GM19372 (cell line): ENCODE measurements at regions not wholly inside any gene's neighbourhood (a gene's known extent, or its start where the extent isn't known, plus 50 kb on each side); places are given as distances from the start of the nearest gene placed in this dataset.

ENCODE experiments used
- ATAC-seq: cut with Tn5 transposase; IDR thresholded peaks from one replicate; pipeline ENCODE4 v1.9.1; 2021; ENCODE audit warnings: mild to moderate bottlenecking, low read depth, moderate library complexity; ENCODE audit not compliant: unreplicated experiment

DNA sequence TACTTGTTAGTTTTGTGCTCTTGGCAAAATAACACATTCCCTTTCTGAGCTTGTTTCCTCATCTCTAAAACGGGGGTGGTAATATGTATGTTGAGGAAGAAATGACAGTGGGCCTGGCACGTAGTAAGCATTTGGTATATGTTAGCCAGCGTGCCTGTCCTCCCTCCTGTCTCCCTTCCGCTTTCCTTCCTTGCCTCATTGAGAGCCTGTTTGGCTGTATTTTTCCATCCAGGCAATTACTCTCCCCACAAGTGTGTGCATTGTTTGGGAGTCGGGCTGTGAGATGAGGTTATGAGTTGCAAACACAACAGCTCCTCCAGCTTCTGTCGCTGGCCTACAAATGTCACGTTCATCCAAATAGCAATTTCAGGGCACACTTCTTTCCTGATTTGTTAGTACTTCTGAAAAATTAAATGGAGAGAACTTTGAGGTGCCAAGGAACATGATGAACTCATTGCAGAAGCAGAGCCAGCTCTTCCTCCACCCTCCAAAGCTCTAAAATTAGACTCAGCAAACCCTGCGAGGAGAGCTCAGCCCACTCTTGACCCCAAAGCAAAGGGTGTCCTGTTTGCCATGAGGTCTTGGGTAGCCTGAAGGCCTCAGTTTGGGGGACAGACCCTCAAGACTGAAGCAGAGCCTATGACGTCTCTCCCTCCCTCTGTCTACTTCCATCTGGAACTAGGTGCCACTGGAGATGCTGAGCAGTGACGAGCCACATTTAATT lies 50.7 kb upstream of the TOX2 start:
- no peak for ATAC-seq

DNA sequence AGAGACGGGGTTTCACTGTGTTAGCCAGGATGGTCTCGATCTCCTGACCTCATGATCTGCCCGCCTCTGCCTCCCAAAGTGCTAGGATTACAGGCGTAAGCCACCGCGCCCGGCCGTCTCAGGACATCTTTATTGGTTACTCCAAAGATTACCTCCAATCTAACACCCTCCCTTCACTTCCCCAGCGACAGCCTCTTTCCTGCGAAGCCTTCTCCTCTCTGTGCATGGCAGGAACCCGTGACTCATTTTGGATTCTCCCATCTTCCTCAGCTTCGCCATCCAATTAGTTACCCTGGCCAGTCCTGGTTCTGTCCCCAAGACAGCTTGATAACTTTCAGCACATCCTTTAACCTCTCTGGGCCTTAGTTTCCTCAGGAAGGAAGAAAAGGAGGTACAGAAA lies 51.3 kb upstream of the TOX2 start:
- no peak for ATAC-seq

- ATAC-seq: no peak
These were observed 52.2 kb upstream of the TOX2 start for GRCh38 chr20:43862438-43862837.

GRCh38 chr20:43859994-43860393 lies 54.7 kb upstream of the TOX2 start:
- ATAC-seq: no peak

- no peak for ATAC-seq
These were observed 56.7 kb upstream of the TOX2 start for GRCh38 chr20:43857932-43858331.

DNA sequence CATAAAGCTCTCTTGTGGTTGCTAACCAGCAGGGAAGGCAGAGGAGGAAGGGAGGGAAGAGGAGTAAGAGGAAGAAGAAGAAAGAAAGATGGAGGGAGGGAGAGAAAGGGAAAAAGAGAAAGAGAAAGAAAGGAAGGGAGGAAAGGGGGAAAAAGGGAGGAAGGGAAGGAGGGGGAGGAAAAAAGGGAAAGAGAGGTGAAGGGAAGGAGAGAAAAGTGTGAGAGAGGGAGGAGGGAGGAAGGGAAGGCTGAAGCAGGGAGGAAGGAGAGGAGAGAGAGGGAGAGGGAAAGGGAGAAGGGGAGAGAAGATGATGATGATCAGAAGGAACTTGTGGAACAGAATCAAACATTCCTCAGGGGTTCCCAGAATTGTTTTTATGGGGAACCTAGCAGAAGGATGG lies 57.5 kb upstream of the TOX2 start:
- ATAC-seq: no peak

GRCh38 chr20:43855803-43856202 lies 58.8 kb upstream of the TOX2 start:
- no peak for ATAC-seq

GRCh38 chr20:43853918-43854317 lies 60.7 kb upstream of the TOX2 start:
- ATAC-seq: no peak

- no peak for ATAC-seq
These were observed 61.4 kb upstream of the TOX2 start for GRCh38 chr20:43853174-43853803.

DNA sequence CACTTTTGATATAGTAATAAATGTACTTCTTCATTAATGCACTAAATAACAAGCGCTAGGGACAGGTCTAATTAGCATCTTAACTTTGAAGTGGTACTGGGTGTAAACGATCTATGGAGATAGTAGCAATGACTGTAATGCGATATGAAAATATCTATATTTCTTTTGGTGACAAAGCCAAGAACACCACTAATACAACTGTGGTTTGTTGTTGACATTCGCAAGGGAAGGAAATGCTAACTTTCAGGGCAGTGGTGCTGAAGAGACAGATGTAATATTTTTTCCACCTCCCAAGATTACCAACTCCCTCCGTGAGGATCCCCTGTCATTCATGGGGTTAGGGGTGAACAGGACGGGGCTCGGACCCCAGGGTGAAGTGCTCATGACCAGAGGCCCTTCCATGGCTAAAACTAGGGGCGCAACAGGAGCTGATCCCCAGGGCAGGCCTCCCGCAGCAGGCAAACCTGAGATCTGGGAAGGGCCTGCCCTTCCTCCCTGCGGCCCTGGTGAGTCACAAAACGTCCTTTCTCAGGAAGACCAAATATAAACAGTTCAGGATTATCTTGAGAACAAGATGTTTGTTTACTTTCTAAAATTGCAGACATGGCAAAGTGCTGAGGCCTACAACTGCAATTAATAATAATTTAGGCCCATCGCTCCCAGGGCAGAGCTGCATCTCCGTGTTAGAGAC lies 65.0 kb upstream of the TOX2 start:
- no peak for ATAC-seq

- ATAC-seq: no peak
These were observed 68.1 kb upstream of the TOX2 start for GRCh38 chr20:43846516-43846905.

GRCh38 chr20:43844778-43845614 lies 69.7 kb upstream of the TOX2 start:
- ATAC-seq: no peak

GRCh38 chr20:43843965-43844660 lies 70.5 kb upstream of the TOX2 start:
- no peak for ATAC-seq

DNA sequence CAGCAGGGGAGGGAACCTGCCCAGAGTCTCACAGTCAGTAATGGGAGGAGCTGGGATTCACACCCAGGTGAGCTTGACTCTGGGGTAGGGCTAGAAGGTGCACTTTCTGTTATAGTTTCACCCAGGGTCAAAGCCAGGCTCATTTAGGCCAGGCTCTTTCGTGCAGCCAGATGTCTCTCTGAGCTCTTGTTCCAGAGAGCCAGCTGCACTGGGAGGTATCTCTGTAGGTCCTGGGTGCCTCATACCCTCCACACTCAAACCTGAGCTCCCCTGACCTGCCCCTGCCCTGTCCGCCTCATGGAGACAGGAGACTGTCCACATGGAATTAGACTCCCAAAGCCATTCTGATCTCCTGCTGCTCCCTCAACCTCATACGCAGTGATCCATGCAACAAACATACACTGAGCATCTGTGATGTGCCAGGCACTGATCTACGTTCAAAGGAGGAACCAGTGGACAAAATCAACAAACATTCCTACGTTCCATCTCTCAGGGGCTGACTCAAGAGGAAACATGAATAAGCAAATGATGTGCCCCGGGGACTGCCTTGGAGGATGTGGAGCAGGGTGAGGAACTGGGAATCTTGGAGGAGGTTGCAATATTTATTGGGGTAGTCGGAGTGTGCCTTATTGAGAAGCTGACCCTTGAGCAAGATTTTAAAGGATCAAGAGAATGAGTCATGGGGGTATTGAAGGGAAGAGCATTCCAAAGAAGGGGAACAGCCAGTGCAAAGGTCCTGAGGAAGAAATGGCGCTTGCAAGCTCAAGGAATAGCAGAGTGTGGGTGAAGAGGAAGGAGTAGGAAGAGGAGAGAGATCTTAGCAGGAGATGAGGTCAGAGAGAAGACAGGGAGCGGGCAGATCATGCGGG lies 71.3 kb upstream of the TOX2 start:
- ATAC-seq: no peak

- no peak for ATAC-seq
These were observed 72.3 kb upstream of the TOX2 start for GRCh38 chr20:43842126-43843020.

- no peak for ATAC-seq
These were observed 74.1 kb upstream of the TOX2 start for GRCh38 chr20:43840382-43841070.

GRCh38 chr20:43839793-43840199 lies 74.9 kb upstream of the TOX2 start:
- no peak for ATAC-seq

DNA sequence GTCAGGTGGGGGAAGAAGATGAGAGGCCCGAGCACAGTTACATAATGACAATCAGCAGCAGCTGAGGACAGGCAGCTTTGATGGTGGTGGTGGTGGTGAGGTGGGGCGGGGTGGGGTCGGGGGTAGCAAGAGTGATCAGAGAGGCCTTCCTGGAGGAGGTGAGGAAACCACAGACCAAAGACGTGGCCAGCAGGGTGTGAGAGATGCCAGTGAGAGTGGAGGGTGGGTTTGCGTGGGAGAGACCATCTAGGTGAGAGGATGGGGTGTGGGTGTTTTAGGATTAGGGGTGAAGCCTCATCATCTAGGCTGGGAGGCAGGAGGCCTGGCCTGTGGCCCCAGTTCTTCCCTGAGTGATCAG lies 76.0 kb upstream of the TOX2 start:
- ATAC-seq: no peak
